GM12865 (cell line): ENCODE measurements at regions not wholly inside any gene's neighbourhood (a gene's known extent, or its start where the extent isn't known, plus 50 kb on each side); places are given as distances from the start of the nearest gene placed in this dataset.

Experiments used
- DNase-seq: peaks from one replicate; pipeline ENCODE4 v3.0.0; 2010; ENCODE audit warnings: low read depth
- H3K4me3 ChIP-seq: 2 replicates; pipeline ENCODE4 v1.5.1; 2011; ENCODE audit warnings: mild to moderate bottlenecking, low read depth, low read length, control low read depth
- TF ChIP-seq, protein P1 (sequence below): IDR thresholded peaks from 2 replicates; pipeline ENCODE4 v1.5.1; 2011; ENCODE audit warnings: low read length, control low read depth, low read depth, inconsistent platforms; ENCODE audit not compliant: insufficient read depth; ENCODE audit errors: missing control alignments

DNA sequence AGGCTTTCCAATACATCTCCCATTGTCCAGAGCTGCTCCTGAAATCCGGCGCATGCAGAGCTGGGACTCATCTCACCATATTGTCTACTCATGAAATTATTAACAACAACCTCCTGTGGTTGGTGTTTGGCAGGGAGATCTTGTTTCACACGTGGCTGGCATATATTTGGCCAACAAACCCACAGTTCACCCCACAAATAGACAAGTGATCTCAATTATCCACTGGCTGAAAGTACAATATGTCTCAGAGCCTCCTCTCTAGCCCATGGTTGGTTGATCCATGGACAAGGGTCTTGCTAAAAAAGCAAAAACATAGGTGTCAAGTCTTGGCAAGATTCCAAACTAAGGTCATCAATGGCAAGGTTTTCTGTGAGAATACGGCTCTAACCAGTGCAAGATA, 386.9 kb downstream of the ETS1 start:
- no peak overlapping the region for H3K4me3 ChIP-seq
- no peak for DNase-seq
- TF ChIP-seq, protein P1, sequence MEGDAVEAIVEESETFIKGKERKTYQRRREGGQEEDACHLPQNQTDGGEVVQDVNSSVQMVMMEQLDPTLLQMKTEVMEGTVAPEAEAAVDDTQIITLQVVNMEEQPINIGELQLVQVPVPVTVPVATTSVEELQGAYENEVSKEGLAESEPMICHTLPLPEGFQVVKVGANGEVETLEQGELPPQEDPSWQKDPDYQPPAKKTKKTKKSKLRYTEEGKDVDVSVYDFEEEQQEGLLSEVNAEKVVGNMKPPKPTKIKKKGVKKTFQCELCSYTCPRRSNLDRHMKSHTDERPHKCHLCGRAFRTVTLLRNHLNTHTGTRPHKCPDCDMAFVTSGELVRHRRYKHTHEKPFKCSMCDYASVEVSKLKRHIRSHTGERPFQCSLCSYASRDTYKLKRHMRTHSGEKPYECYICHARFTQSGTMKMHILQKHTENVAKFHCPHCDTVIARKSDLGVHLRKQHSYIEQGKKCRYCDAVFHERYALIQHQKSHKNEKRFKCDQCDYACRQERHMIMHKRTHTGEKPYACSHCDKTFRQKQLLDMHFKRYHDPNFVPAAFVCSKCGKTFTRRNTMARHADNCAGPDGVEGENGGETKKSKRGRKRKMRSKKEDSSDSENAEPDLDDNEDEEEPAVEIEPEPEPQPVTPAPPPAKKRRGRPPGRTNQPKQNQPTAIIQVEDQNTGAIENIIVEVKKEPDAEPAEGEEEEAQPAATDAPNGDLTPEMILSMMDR, result no peak

DNA sequence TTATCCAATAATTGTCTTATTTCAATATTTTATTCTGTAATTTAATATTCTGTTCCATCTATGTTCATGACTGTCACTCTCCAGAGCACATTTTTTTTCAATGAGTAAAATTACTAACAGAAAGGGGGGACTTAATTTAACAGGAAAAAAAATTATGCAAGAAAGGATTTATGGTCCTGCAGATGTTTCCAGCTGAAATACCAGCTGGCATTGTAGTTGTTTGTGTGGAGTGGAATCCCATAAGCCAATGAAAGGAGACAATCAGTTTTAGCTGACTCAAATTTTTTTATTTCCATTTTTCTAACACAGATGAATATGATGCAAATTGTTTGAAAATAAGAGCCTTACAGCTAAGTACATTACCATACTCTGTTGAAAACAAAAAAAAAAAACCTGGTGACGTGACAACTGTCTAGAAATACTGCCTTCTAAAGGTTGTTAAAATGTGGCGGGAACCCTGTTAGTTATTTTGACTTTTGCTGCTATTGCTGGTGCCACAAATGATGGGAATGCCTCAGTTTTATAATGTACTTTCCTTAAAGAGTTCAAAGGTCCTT, 389.1 kb downstream of the ETS1 start:
- TF ChIP-seq, protein P1, result no peak
- no peak for DNase-seq
- no peak overlapping the region for H3K4me3 ChIP-seq

DNA sequence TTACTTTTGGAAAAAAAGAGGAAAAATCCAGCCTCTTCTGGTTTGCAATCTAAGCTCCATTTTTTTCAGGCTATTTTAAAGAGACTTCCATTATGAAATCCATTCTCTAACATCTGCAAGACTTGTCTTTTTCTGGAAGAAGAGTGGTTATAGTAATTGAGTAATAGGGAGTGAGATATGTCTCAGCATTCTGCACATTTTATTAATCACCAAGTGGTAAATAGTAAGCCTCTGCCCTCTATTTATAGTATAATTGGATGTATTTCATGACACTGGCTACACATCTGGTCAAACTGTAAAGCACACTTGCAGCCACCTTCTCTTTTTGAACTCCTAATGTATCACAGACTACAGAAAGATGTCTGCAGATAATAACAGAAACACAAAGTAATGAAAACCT, 391.1 kb downstream of the ETS1 start:
- DNase-seq, result no peak

DNA sequence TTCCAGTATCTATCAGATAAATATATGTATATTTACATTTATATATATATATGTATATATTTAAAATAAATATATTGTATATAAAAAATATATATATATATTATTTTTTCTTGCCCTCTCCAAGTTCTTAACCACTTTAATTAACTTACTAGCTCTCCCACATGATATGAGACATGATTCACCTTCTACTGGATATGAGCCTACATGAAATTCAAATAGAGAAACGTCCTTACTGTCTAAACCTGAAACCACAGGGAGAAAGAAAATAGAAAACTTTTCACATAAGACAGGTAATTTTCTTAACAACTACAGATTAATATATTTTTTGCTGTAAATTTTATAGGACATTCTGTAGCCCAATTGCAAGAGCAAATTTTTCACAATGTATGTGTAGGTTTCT, 391.6 kb downstream of the ETS1 start:
- no peak for DNase-seq
- no peak overlapping the region for H3K4me3 ChIP-seq
- TF ChIP-seq, protein P1, result no peak

More for the DNA sequence above, 391.1 kb downstream of the ETS1 start:
- no peak overlapping the region for H3K4me3 ChIP-seq
- TF ChIP-seq, protein P1, result no peak

DNA sequence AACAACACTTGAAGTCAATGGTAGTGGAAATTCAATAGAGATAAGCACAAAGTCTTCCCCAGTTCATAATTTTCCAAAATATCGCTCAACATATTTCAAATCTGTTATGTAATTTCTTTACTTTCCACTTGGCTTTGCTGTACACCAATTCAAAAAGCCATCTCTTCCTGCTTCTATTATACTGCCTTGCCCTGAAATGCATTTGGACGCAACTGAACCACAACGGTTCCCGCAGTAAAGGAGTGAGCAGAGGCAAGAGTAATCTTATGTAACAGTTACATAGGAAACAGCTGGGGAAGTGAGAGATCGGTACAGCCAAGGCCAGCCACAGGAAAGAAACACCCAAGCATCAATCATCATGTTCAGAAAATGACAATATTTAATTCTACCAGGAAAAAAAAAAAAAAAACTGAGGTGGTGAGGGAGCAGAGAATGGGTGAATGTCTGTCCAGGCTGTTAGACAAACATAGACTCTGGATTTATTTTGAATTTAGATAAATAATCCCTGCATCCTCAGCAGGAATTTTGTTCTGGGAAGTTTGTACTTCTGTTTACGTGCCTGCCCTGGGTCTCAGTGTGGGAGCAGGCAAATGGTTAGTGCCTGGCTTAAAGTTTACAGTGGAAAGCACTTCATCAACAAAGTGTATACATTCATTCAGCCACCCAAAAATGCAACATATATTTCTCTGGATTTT, 392.2 kb downstream of the ETS1 start:
- peak; percentile 9 for DNase-seq
- TF ChIP-seq, protein P1, result no peak
- H3K4me3 ChIP-seq, result no peak overlapping the region

DNA sequence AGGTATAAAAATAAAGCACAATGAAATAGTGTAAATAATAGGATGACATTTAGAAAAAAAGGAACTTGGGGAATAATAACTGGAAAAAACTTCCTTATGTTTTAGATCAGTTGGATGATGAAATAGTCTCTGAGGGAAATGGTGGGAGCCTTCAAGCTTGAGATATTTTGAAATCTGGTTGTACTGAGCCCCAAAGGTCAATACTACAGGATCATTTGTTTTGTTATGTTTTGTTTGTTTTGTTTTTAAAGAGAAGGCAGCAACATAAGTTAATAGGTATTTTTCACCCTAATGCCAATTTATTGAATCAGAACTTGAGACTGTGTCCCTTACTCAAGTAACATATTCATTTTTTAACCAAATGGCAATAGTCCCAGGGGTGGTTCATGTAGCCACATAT, 393.1 kb downstream of the ETS1 start:
- H3K4me3 ChIP-seq, result no peak overlapping the region
- no peak for DNase-seq

More for the DNA sequence above, 393.1 kb downstream of the ETS1 start:
- TF ChIP-seq, protein P1, result no peak
